K562 (cell line): ENCODE measurements at regions not wholly inside any gene's neighbourhood (a gene's known extent, or its start where the extent isn't known, plus 50 kb on each side); places are given as distances from the start of the nearest gene placed in this dataset.

Experiments used
- ATAC-seq: fragments of 200-7000 bp; cut with Tn5 transposase; 3 replicates; pipeline ENCODE4 v1.9.1; 2020; ENCODE audit warnings: moderate library complexity
- BruUV-seq: library from RNA; stranded (reverse); fragments of 400-500 nt; replicated peaks from 2 replicates; lab custom pipeline; 2021; lab: Mats Ljungman, UMichigan
- CTCF ChIA-PET: fragments of 300-600 bp; formaldehyde crosslinking; extraction: SDS; loops from one replicate; lab custom pipeline; 2021; ENCODE audit warnings: low intra/inter-chr PET ratio; lab: Yijun Ruan, JAX
- POLR2A ChIA-PET: fragments of 300-600, 350-650 bp; sonication (Branson Sonifier 250); formaldehyde crosslinking; extraction: SDS; loops from one replicate; lab custom pipeline; 2021; ENCODE audit warnings: antibody characterized with exemption, inconsistent platforms; lab: Yijun Ruan, JAX
- DNase-seq, 4 experiments: peaks; one replicate each; pipeline versions ENCODE4 v3.0.0 to v3.0.0-alpha.2; 2011 to 2018; ENCODE audit warnings: low spot score in 3 of 4, mixed read lengths in 3 of 4; ENCODE audit errors: extremely low read depth in 1 of 4
- FAIRE-seq: peaks from 2 replicates; lab custom pipeline; 2011; peaks lifted over from hg19 to GRCh38; lab: Jason Lieb, UNC
- H2AFZ ChIP-seq: 2 replicates; pipeline ENCODE4 v1.6.0; 2011; ENCODE audit warnings: low read depth, low read length, control low read depth, inconsistent platforms
- H3K27ac ChIP-seq: fragments of 200-600 bp; 3 replicates; pipeline ENCODE4 v1.8.0; 2011; ENCODE audit warnings: low read depth, mild to moderate bottlenecking, control low read depth, inconsistent platforms, low read length, moderate library complexity, mixed read lengths; ENCODE audit errors: extremely low read depth
- H3K27me3 ChIP-seq, 2 experiments: fragments of 300-600 bp in 1 of 2; 2 replicates in 1 of 2; 3 replicates in 1 of 2; pipeline versions ENCODE4 v1.6.0 to v1.8.0; 2011; ENCODE audit warnings: inconsistent platforms in 2 of 2, low read length in 2 of 2, mild to moderate bottlenecking in 1 of 2, mixed read lengths in 1 of 2, moderate library complexity in 1 of 2; ENCODE audit not compliant: control insufficient read depth in 2 of 2, insufficient read depth in 2 of 2
- H3K36me3 ChIP-seq: fragments of 300-600 bp; 3 replicates; pipeline ENCODE4 v1.8.0; 2011; ENCODE audit warnings: mild to moderate bottlenecking, low read length, inconsistent platforms; ENCODE audit not compliant: control insufficient read depth, insufficient read depth
- H3K4me1 ChIP-seq, 2 experiments: fragments of 200-600 bp in 1 of 2; replicated peaks in 1 of 2; 2 replicates in 1 of 2; 3 replicates in 1 of 2; pipeline versions ENCODE4 v1.5.1 to v1.8.0; 2011; ENCODE audit warnings: inconsistent platforms in 2 of 2, low read length in 2 of 2, mild to moderate bottlenecking in 1 of 2, mixed read lengths in 1 of 2, moderate library complexity in 1 of 2; ENCODE audit not compliant: control insufficient read depth in 2 of 2, insufficient read depth in 2 of 2
- H3K4me2 ChIP-seq: 2 replicates; pipeline ENCODE4 v1.6.1; 2011; ENCODE audit warnings: low read length, control low read depth, inconsistent platforms, mixed read lengths; ENCODE audit not compliant: insufficient read depth
- H3K4me3 ChIP-seq: fragments of 200-600 bp; sonication (generic), shearing (Covaris generic); 2 replicates; pipeline ENCODE4 v1.5.1; 2016; ENCODE audit warnings: control low read depth, inconsistent platforms
- H3K79me2 ChIP-seq: fragments of 200-600 bp; 3 replicates; pipeline ENCODE4 v1.8.0; 2011; ENCODE audit warnings: low read length, inconsistent platforms; ENCODE audit not compliant: control insufficient read depth, insufficient read depth
- H3K9ac ChIP-seq, 2 experiments: 2 replicates each; pipeline versions ENCODE4 v1.6.0 to v1.6.1; 2011; ENCODE audit warnings: low read depth in 2 of 2, low read length in 2 of 2, control low read depth in 1 of 2, inconsistent platforms in 1 of 2, mild to moderate bottlenecking in 1 of 2, mixed read lengths in 1 of 2; ENCODE audit not compliant: insufficient read depth in 1 of 2
- H3K9me1 ChIP-seq: one replicate; pipeline ENCODE4 v1.6.0; 2011; ENCODE audit warnings: inconsistent platforms, mild to moderate bottlenecking, low read length, moderate library complexity; ENCODE audit not compliant: control insufficient read depth, insufficient read depth
- H3K9me3 ChIP-seq: replicated peaks from 2 replicates; pipeline ENCODE4 v1.5.1; 2011; ENCODE audit warnings: low read depth, low read length, inconsistent platforms; ENCODE audit not compliant: control insufficient read depth, insufficient read depth
- H4K20me1 ChIP-seq: replicated peaks from 2 replicates; pipeline ENCODE4 v1.6.1; 2011; ENCODE audit warnings: low read length, inconsistent platforms, mixed read lengths; ENCODE audit not compliant: control insufficient read depth, insufficient read depth
- ESRRA ChIP-seq: fragments of 450-650 bp; IDR thresholded peaks from 2 replicates; pipeline ENCODE4 v1.6.1; 2014; ENCODE audit warnings: low read depth, mild to moderate bottlenecking, moderate library complexity, borderline replicate concordance
- NR2C2 ChIP-seq, 2 experiments: fragments of 200-800 bp in 1 of 2; sonication (Bioruptor generic) in 1 of 2; sonication (generic) in 1 of 2; formaldehyde crosslinking in 1 of 2; IDR thresholded peaks; 2 replicates each; pipeline versions ENCODE4 v1.6.1 to v1.8.0; 2016 to 2022; ENCODE audit warnings: mild to moderate bottlenecking in 1 of 2, missing compliant biosample characterization in 1 of 2, missing genetic modification characterization in 1 of 2, missing genetic modification reagents in 1 of 2
- ZNF445 ChIP-seq: fragments of 250-450 bp; sonication (Bioruptor Pico); IDR thresholded peaks from 2 replicates; pipeline ENCODE4 v1.4.0; 2020; ENCODE audit warnings: low read depth, mild to moderate bottlenecking, moderate library complexity
- ZNF561 ChIP-seq: fragments of 450-650 bp; formaldehyde crosslinking; conservative IDR thresholded peaks from 2 replicates; pipeline ENCODE4 v1.4.0; 2020; ENCODE audit warnings: mild to moderate bottlenecking, moderate library complexity
- ZNF764 ChIP-seq: fragments of 250-450 bp; sonication (Bioruptor Pico); IDR thresholded peaks from 2 replicates; pipeline ENCODE4 v1.4.0; 2020; ENCODE audit warnings: low read depth, mild to moderate bottlenecking, moderate library complexity
- ZNF785 ChIP-seq: fragments of 250-450 bp; sonication (Bioruptor Pico); IDR thresholded peaks from 2 replicates; pipeline ENCODE4 v1.4.0; 2020; ENCODE audit warnings: mild to moderate bottlenecking
- WGBS: fragments of 100-300 bp; shearing (Covaris generic); methylation state at CpG from one replicate; pipeline ENCODE4 v1.1.6; 2016; ENCODE audit warnings: low coverage, mixed read lengths; ENCODE audit not compliant: insufficient coverage; ENCODE audit errors: missing lambda C conversion rate; 5-methylcytosine and 5-hydroxymethylcytosine counted together
- in situ Hi-C: fragments of 300-500 bp; cut with MboI; formaldehyde crosslinking; loops from 4 replicates; pipeline ENCODE4 v1.15.0; 2018; ENCODE audit warnings: inconsistent platforms, mixed read lengths
- intact Hi-C: fragments of 100-400 bp; cut with micrococcal nuclease; formaldehyde crosslinking; loops from 2 replicates; pipeline ENCODE4 v1.14.2; 2022
- TF ChIP-seq, protein P1 (sequence below): fragments of 150-350 bp; conservative IDR thresholded peaks from 2 replicates; pipeline ENCODE4 v1.6.1; 2014; ENCODE audit warnings: low read length
- TF ChIP-seq, protein P2 (sequence below): sonication (generic); formaldehyde crosslinking; IDR thresholded peaks from 2 replicates; pipeline ENCODE4 v1.8.0; 2022; ENCODE audit warnings: mild to moderate bottlenecking, missing genetic modification reagents
- TF ChIP-seq, protein P3 (sequence below), 2 experiments: fragments of 450-650 bp in 1 of 2; sonication (generic) in 1 of 2; formaldehyde crosslinking in 1 of 2; IDR thresholded peaks in 1 of 2; conservative IDR thresholded peaks in 1 of 2; 2 replicates each; pipeline versions ENCODE4 v1.6.1 to v1.8.1; 2016 to 2023; ENCODE audit warnings: mild to moderate bottlenecking in 2 of 2, moderate library complexity in 2 of 2, inconsistent platforms in 1 of 2, missing genetic modification reagents in 1 of 2
- TF ChIP-seq, protein P4 (sequence below): fragments of 450-650 bp; IDR thresholded peaks from 2 replicates; pipeline ENCODE4 v1.6.1; 2018; ENCODE audit warnings: mild to moderate bottlenecking, low read depth; ENCODE audit not compliant: partially characterized antibody

DNA sequence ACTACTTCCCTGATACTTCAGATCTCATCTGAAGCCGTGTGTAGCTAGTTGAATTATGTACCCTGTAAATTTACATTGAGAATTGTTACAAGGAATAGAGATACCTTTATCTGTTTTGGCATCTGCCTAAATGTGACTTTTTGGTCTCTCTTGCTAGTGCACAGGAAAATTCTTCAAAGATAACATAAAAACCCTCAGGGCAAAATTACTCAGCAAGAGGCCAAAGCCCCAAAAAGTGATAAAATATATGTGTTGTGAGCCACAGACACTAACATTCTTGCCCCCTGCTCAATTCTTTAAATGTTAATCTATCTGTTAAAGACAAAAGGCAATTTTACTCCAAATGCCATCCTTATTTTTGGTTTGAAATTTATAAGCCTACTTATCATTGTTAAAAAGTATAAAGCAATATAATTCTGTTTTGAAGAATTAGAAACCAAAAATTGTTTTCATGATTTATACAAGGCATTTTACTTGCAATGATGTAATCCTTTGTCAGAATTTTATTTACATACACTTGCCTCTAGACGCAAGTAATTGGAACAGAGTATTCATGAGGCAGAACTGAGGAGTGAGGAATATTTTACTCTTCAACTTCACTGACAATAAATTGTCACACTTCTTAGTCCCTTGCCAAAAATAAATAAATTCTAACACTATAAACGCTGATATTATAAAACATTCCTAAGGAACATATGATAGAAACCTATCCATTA is 186.2 kb downstream of the EPM2A start:
- FAIRE-seq: no peak
- POLR2A ChIA-PET: no interaction called here
- BruUV-seq: no TSS peak

More for the DNA sequence above, 186.2 kb downstream of the EPM2A start:
- TF ChIP-seq ESRRA (no peak), ZNF785 (CRISPR knock-in tag) (no peak), ZNF445 (no peak), ZNF764 (CRISPR knock-in tag) (no peak), ZNF561 (CRISPR knock-in tag) (no peak), NR2C2 (CRISPR knock-in tag; IDR thresholded peaks at IDR 0.05) (no peak), NR2C2 (tag; IDR thresholded peaks at IDR 0.05) (no peak)
- TF ChIP-seq, protein P1, sequence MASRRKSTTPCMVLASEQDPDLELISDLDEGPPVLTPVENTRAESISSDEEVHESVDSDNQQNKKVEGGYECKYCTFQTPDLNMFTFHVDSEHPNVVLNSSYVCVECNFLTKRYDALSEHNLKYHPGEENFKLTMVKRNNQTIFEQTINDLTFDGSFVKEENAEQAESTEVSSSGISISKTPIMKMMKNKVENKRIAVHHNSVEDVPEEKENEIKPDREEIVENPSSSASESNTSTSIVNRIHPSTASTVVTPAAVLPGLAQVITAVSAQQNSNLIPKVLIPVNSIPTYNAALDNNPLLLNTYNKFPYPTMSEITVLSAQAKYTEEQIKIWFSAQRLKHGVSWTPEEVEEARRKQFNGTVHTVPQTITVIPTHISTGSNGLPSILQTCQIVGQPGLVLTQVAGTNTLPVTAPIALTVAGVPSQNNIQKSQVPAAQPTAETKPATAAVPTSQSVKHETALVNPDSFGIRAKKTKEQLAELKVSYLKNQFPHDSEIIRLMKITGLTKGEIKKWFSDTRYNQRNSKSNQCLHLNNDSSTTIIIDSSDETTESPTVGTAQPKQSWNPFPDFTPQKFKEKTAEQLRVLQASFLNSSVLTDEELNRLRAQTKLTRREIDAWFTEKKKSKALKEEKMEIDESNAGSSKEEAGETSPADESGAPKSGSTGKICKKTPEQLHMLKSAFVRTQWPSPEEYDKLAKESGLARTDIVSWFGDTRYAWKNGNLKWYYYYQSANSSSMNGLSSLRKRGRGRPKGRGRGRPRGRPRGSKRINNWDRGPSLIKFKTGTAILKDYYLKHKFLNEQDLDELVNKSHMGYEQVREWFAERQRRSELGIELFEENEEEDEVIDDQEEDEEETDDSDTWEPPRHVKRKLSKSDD: no peak
- TF ChIP-seq, protein P2, sequence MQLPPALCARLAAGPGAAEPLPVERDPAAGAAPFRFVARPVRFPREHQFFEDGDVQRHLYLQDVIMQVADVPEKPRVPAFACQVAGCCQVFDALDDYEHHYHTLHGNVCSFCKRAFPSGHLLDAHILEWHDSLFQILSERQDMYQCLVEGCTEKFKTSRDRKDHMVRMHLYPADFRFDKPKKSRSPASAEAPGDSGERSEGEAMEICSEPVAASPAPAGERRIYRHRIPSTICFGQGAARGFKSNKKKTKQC: no peak
- TF ChIP-seq, protein P3, sequence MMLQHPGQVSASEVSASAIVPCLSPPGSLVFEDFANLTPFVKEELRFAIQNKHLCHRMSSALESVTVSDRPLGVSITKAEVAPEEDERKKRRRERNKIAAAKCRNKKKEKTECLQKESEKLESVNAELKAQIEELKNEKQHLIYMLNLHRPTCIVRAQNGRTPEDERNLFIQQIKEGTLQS (IDR thresholded peaks at IDR 0.05): no peak
- TF ChIP-seq, protein P3 (CRISPR knock-in tag; conservative IDR thresholded peaks at IDR 0.05): no peak
- TF ChIP-seq, protein P4, sequence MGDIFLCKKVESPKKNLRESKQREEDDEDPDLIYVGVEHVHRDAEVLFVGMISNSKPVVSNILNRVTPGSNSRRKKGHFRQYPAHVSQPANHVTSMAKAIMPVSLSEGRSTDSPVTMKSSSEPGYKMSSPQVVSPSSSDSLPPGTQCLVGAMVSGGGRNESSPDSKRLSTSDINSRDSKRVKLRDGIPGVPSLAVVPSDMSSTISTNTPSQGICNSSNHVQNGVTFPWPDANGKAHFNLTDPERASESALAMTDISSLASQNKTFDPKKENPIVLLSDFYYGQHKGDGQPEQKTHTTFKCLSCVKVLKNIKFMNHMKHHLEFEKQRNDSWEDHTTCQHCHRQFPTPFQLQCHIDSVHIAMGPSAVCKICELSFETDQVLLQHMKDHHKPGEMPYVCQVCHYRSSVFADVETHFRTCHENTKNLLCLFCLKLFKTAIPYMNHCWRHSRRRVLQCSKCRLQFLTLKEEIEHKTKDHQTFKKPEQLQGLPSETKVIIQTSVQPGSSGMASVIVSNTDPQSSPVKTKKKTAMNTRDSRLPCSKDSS: no peak
- H3K36me3 ChIP-seq: no peaks in the 10 kb centered on the region
- H3K9me3 ChIP-seq: peaks cover 2% of the 10 kb centered on the region; the same call in 1 of the 2 replicates
- intact Hi-C loops: no loop called here
- CTCF ChIA-PET: no interaction called here
- DNase-seq (no peak), ATAC-seq (no peak)
- no peak overlapping the region for H2AFZ ChIP-seq
- in situ Hi-C loops: no loop called here
- no peak overlapping the region for H3K4me3 ChIP-seq
- no peaks in the 10 kb centered on the region for H3K4me1 ChIP-seq
- no peak overlapping the region for H3K27ac ChIP-seq
- H3K27me3 ChIP-seq: no peaks in the 10 kb centered on the region
- H3K9me1 ChIP-seq: no peaks in the 10 kb centered on the region
- H3K79me2 ChIP-seq: no peaks in the 10 kb centered on the region
- WGBS: 3% methylated on average over 3 of the region's 3 CpGs
- no peak overlapping the region for H3K9ac ChIP-seq
- no peak overlapping the region for H3K4me2 ChIP-seq
- no peaks in the 10 kb centered on the region for H4K20me1 ChIP-seq
